Stimulated activated CD8-positive, alpha-beta memory T cell treated with anti-CD3 and anti-CD28 coated beads, Interleukin-7, amount 100 ng/mL, for 48 hours (primary cell): ENCODE measurements at regions not wholly inside any gene's neighbourhood (a gene's known extent, or its start where the extent isn't known, plus 50 kb on each side); places are given as distances from the start of the nearest gene placed in this dataset.
"Not testable (repeated sequence)": the region's sequence is repeated elsewhere in the genome, so short reads cannot be mapped to it uniquely, and the experiment has no call there.

Experiments used
- DNase-seq, 2 donors: peaks; one replicate each; pipeline ENCODE4 v3.0.0-alpha.2; 2020; ENCODE audit warnings: low read depth in 1 of 2; ENCODE audit errors: extremely low read depth in 1 of 2

GRCh38 chr2:61632276-61633169 lies 94.4 kb upstream of the XPO1 start:
- no peak for DNase-seq

GRCh38 chr2:61631321-61631720 lies 93.2 kb upstream of the XPO1 start:
- no peak for DNase-seq

DNA sequence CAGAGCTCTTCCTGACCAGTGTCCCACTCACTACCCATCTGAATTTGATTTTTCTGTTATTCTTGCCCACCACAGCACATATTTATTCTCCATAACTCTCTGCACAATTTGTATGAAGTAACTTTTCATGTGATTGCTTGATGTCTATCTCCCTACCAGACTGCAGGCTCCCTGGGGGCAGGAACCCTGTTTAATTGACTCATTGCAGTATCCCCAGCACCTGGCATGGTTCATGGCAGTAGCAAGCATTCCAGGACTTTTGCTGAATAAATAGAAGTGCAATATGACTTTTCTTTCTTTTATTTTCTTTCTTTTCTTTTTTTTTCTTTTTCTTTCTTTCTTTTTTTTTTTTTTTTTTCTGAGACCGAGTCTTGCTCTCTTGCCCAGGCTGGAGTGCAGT lies 88.7 kb upstream of the XPO1 start:
- no peak for DNase-seq

DNA sequence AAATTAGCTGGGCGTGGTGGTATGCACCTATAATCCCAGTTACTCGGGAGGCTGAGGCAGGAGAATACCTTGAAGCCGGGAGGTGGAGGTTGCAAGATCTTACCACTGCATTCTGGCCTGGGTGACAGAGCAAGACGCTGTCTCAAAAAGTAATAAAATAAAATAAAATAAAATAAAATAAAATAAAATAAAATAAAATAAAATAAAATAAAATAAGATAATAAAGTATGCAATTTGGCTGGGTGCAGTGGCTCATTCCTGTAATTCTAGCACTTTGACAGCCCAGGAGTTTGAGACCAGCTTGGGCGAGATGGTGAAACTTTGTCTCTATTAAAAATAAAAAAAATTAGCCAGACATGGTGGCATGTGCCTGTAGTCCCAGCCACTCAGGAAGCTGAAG lies 85.6 kb upstream of the XPO1 start:
- no peak for DNase-seq

GRCh38 chr2:61620244-61621159 lies 82.3 kb upstream of the XPO1 start:
- no peak for DNase-seq

- no peak for DNase-seq
Observed at GRCh38 chr2:61619561-61619960, 81.4 kb upstream of the XPO1 start.

- DNase-seq: no peak
Observed at GRCh38 chr2:61617610-61618009, 79.5 kb upstream of the XPO1 start.

GRCh38 chr2:61605245-61605644 lies 67.1 kb upstream of the XPO1 start:
- no peak for DNase-seq

DNA sequence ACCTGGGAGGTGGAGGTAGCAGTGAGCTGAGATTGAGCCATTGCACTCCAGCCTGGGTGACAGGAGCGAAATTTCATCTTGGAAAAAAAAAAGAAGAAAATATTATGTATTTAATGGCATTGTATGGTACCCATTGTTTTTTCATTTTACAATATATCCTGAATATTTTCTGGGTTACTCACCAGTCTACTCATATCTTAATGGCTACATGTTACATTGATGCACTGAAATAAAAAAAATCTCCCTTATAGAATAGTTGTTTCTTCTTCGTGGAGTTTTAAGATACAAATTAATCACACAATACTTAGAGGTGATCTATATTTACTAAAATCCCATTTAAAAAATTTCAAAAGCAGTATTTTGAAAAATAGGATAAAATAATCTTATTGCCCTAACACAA lies 66.3 kb upstream of the XPO1 start:
- no peak for DNase-seq

- DNase-seq: not testable (repeated sequence)
Observed at GRCh38 chr2:61598515-61599156, 60.5 kb upstream of the XPO1 start.

GRCh38 chr2:61597300-61598289 lies 59.4 kb upstream of the XPO1 start:
- no peak for DNase-seq

GRCh38 chr2:61594201-61594600 lies 56.0 kb upstream of the XPO1 start:
- DNase-seq: not testable (repeated sequence)

DNA sequence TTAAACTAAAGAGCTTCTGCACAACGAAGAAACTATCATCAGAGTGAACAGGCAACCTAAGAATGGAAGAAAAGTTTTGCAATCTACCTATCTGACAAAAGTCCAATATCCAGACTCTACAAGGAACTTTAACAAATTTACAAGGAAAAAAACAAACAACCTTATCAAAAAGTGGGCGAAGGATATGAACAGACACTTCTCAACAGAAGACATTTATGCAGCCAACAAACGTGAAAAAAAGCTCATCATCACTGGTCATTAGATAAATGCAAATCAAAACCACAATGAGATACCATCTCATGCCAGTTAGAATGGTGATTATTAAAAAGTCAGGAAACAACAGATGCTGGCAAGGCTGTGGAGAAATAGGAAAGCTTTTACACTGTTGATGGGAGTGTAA lies 55.5 kb upstream of the XPO1 start:
- DNase-seq: not testable (repeated sequence)

DNA sequence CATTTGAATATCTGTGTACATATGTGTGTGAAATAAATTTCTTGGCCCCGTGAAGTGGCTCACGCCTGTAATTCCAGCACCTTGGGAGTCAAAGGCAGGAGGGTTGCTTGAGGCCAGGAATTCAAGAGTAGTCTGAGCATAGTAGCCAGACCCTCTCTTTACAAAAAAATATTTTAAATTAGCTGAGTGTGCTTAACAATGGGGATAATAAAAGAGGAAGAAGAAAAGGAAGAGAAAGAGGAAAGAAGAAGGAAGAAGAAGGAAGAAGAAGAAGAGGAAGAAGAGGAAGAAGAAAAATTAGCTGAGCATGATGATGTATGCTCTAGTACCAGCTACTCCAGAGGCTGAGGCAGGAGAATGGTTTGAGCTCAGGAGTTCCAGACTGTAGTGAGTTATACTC lies 52.1 kb upstream of the XPO1 start:
- no peak for DNase-seq

GRCh38 chr2:61588566-61588965 lies 50.4 kb upstream of the XPO1 start:
- no peak for DNase-seq
